GM19455 (cell line): ENCODE measurements at regions not wholly inside any gene's neighbourhood (a gene's known extent, or its start where the extent isn't known, plus 50 kb on each side); places are given as distances from the start of the nearest gene placed in this dataset.

Experiments used
- ATAC-seq: cut with Tn5 transposase; IDR thresholded peaks from one replicate; pipeline ENCODE4 v1.9.1; 2021; ENCODE audit not compliant: unreplicated experiment

DNA sequence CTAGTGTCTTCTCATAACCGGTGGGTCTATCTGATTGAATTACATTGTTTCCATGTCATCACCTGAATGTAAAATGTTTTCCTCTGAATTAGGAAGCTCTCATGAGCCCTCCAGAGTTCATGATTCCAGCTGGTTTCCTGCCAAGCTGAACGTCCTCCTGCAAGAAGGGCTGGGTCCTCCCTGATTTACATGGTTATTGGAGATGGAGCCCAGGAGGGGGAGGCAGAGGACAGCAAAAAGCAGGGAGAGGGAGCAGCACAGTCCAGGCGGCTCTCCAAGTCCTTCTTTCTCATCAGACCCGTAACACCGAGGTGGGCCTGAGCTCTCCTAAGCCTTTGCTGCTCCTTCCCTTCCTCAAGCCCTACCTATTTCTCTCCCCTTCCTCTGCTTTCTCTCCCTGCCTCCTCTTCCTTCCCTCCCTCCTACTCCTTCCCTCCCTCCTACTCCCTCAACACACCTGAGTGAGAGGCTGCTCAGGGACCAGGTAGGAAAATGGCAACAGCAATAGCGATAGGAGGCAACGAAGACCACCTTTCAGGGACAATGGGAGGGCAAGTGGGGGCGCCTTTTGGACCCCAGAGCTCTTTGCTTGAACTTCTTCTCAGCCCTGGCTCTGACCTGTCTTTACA is 265.9 kb downstream of the PRDM2 start:
- no peak for ATAC-seq

DNA sequence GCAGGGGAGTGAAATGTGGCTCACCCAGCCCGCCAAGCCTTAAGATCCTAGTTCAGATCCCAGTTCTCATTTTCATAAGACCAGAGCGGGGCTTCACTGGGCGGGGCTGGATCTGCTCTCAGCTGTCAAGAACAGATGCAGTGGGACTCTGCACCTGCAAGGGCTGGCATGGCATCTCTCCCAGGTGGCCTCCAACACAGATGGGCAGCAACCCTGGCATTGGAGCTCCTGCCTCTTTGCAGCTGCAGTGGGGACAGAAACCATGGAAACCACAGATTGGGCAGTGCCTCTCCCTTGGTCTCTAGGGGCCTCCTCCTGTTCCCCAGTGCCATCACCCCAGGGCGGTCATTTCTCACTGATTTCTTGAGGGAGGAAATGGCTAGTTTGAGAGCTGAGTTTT is 267.7 kb downstream of the PRDM2 start:
- ATAC-seq, result no peak

DNA sequence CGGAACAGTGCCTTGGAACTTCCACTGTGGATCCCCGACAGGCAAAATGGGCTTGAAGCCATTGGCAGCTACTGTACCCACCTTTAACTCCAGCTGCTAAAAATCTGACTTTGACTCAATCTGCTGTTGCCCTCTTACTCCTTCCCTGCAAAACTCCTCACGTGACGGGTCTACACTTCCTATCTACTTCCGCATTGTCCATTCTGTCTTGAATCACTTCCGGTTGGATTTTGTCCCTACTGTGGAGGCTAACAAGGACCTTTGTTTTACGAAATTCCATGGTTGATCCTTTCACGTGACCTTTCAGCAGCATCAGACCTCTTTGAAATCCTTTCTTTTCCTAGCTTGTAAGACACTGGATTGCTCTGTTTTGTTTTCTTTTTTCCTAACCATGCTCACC is 268.4 kb downstream of the PRDM2 start:
- no peak for ATAC-seq

DNA sequence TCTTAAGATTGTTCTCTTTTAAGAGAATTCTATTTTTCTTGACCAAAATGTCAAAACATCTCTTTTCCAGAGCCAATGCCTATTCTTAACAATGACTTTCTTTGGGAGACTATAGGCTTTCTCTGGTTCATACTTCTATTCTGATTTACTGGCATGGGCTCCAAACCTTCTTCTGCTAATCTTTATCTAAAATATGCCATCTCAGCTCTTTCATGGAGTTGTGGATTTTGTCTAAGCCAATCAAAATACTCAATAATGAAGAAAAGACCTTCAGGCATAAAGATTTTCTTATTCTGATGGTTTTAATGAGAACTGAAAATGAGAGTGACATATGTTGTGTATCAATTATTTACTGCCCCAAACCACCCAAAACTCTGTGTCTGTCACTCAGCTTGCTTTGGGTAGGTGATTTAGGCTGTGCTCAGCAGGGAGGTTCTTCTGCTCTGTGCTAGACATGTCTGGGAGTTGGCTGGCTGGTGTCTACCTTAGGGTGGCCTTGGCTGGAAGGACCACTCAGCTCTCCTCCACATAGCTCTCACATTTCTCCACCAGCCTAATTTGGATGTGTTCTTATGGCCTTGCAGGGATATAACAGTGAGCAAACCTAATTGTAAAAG is 270.8 kb downstream of the PRDM2 start:
- no peak for ATAC-seq

DNA sequence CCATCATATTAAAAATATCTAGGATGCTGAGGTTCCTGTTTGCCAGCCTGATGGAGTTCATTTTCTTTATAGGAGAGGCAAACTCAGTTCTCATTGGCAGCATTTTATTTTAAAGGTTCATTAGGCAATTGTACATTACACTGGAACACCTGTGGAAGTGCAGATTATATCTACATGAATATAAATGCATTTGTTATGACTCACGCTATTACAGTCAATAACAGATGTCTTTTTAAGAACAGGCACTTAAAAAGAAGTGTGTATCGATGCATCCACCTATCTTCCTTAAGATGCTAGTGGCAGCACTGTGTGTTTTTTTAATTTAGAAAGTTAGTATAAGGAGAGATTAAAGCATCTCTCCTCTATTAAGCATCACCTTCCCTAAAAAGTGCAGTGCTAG is 276.5 kb downstream of the PRDM2 start:
- no peak for ATAC-seq

DNA sequence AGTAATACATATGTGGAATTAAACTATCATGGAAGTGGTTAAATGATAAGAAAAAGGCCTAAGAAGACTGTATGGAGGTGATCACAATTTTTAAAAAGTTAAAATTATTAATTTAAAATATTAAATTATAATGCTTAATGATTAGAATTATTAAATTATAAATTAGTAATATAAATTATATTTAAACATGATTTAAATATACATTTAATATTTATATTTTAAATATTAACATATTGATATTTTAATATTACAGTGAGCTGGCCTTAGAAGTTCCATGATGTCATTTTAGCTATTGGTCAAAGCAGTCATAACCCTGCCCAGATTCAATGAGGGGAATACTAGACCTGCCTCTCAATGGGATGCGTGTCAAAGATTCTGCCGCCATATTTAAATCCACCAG is 281.2 kb downstream of the PRDM2 start:
- no peak for ATAC-seq

DNA sequence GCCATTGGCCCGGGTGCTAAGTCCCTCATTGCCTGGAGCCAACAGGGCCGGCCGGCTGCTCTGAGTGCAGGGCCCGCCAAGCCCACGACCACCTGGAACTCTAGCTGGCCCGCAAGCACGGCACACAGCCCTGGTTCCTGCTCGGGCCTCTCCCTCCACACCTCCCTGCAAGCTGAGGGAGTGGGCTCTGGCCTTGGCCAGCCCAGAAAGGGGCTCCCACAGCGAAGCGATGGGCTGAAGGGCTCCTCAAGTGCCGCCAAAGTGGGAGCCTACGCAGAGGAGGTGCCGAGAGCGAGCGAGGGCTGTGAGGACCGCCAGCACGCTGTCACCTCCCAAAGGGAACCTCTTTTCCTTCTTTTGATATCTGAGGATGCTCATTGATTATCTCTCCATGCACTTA is 283.4 kb downstream of the PRDM2 start:
- no peak for ATAC-seq

DNA sequence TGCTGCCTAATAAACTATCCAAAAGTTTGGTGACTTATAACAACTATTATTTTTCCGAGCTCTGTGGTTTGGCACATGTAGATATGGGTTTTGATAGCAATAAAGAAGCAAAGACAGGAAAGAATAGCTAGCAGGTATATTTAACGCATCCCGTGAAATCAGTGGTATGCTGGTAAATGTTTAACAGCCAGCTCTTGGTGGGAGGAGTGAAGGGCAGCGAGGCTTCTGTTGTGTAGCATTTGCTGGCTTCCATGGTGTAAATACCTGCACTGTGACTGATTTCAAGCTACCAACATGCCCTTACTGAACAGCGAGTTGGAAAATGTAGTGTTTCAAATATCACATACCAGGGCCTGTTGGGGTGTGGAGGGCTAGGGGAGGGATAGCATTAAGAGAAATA is 291.0 kb downstream of the PRDM2 start:
- no peak for ATAC-seq

DNA sequence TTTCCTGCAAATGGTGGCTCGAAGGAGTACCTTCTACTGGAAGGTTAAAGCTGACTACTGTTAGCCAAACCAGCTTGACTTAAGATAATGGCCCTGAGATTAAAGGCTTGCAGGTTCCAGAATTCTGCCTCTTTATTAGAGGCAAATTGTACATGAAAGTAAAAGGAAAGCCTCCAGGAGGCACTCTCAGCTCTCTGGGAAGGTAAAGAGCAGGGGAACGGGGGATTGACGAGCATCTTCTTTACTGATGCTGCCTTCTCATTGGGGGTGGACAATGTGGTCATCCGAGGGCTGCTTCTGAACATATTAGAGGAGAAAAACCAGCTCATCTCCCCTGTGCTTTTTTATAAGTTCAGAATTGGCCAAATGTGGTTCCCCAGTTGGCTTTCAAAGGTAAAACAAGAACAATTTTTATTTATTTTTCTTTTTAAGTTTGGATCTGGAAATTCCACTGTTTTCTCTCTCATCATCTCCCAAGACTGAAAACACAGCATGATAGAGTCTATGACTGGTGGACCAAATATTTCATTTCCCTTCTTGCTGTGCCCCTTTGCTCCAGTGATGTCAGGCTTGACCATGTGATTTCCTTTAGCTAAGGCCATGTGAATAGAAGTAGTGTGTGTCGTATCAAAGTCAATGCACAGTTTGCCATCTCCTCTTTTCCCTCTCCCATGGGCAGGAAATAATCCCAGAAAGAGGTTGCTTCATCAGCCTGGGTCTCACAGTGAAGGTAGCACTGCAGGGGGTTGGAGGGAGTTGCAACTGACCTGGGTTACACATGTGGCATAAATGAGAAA is 292.7 kb downstream of the PRDM2 start:
- ATAC-seq, result no peak

DNA sequence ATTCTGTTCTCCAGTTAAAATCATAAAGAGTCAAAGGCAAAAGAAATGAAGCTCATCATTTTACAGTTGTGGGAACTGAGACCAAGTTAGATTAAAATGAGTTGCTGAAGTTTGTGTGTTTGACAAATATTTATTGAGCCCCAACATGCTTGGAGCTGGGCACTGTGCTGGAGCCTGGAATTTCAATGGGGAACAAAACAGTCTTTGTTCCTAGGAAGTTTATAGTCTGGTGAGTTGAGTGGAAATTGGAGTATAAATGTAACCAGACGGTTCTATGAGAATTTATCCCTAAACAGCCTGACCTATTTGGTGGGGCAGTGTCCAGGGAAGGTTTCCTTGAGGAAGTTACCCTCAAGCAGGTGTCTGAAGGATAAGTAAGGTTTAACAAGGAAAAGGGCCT is 294.4 kb downstream of the PRDM2 start:
- no peak for ATAC-seq

DNA sequence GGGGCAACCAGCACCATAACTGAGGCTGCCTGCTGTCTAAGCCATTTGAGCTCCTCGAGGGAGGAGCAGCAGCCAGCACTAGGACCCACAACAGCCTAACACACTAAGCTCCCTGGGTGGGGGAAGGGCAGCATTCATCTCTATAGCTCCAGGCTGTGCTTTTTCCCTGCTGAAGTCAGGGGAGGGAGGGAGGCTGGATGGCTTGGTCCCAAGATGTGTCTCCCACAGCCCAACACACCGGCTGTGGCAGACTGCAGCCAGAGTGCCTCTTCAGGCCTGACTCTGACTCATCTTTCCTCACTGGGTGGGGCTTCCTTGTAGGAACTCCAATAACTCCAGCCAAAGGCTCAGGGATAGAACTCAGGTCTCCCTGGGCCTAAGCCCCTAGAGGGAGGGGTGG is 296.3 kb downstream of the PRDM2 start:
- no peak for ATAC-seq

DNA sequence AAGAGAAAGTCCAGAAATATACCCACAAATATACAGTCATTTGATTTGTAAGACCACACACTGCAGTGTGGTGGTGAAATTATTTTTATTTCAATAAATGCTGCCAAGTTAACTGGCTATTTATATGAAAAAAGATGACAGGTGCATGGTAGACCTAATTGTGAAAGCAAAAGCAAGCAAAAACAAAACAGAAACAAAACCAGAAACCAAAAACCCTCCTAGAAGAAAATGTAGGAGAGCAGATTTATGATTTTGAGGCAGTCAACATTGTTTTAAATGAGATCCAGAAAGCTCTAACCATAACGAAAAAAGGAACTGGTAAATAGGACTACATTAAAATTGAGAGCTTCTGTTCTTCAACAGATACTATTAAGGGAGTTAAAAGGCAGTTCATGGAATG is 303.6 kb downstream of the PRDM2 start:
- ATAC-seq, result no peak

DNA sequence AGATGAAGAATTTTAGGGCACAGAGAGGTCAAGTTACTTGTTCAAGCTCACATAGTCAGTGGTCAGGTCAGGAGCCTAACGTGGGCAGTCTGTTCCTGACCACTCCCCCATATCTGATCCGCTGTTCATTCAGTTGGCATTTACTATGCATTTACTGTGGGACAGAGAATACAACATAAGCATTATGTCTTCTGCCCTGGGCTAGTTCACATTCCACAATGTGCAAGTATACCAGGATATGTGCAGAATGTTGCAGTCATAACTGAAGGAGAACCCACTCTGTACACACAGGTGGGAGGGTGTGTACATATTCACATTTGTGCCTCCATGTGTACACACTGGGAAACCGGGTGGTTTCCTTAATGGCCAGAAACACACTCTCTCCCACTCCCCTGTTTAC is 309.6 kb downstream of the PRDM2 start:
- ATAC-seq, result no peak

DNA sequence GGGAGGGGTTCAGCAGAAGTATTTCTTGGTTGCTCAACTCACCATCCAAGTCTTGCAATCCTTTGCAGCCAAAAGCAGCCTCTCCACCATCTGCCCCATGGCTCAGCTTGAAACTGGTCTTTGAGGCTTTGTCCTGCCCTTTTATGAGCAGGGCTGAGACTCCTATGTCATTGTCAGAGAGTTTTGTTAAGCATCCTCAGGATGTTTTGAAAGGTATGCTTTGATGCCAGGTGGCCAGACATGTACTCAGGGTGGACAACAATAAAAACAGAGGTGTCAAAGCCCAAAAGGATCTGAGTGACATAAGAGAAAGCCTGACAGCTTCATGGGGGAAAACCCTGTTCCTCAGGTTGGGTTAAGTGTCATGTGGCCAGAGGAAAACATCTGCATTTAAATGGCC is 310.5 kb downstream of the PRDM2 start:
- ATAC-seq, result no peak

DNA sequence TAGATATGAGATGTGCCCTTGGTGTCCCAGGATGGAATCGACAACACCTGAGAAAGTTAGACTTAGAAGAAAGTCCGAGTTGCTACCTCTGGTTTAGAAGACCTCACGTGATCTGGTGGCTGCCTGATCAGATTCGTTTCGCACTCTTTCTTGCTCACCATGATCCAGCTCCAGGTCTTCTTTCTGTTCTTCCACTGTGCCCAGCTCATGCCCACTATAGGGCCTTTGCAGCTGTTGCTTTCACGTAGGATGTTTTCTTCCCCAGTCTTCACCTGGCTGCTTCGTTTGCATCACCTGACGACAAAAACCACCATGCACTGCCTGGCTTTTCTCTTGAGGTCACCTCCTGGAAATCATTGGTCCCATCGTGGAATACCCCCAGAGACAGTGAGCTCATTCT is 311.1 kb downstream of the PRDM2 start:
- ATAC-seq, result no peak

DNA sequence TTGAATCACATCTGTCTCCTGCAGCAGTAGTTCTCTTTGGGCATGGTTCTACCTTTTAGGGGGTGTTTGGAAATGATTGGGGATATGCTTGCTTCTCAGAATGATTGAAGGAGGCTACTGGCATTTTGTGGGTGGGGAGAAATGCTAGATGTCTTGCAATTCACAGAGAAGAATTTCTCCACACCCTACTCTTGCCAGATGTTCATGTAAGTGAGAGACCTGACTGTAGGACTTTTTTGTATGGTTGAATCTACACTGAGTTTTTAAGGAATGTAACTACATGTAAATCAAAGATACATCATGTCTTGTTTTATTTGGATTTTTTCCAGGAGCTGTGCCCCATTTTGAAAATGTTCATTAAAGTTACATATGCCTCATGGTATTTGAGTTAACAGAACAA is 311.9 kb downstream of the PRDM2 start:
- ATAC-seq, result no peak

DNA sequence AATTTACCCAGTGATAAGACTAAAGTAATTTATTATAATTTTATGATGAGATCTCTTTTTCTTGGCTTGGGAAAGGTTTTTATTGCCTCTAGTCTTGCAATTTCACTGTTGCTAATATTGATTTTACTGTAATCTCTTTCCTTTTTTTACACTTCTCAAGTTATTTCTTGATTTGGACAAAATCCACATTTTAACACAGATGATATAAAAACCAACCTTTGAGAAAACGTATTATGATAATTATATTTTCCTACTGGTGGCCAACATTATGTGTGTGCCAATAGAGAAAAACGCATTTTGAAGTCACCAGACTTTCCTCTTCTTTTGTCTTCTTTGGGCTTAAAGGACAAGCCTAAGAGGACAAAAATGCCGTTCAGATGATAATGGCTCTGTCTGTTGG is 314.9 kb downstream of the PRDM2 start:
- no peak for ATAC-seq

DNA sequence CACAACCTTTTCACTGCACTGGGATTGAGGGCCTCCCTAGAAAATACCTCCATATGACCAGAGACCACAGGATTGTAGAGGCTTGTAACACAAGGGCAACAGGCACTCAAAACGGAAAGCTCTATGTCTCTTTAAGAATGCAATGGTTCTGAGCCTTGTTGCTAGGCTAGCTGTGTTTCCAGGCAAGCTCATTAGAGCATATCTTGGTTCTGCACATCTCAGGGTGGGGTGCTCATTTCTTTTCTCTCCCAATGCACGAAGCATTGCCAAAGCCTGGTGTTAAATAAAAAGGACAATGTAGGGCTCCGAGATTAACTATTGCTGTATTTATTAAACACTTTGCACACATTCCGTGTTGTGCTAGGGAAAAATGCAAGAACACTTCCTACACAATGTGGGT is 315.9 kb downstream of the PRDM2 start:
- no peak for ATAC-seq

DNA sequence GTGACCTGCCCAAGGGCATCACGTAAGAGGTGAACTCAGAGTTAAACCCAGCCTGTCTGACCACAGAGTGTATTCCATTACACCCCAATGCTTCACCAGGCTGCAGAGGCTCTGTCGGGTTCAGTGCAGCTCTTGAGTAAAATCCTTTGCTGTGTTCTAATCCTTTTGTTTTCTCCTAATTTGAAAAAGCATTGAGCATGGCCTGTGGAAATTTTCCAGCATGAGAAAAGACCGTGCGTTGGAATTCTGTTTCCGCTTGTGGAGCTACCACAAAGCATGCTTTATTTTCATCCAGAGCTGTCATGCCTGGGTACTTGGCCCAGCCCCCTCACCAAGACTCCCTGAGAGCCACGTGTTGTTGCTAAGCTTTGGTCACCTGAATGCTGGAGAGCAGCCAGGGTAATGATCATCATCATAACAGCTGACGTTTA is 317.6 kb downstream of the PRDM2 start:
- ATAC-seq, result no peak

DNA sequence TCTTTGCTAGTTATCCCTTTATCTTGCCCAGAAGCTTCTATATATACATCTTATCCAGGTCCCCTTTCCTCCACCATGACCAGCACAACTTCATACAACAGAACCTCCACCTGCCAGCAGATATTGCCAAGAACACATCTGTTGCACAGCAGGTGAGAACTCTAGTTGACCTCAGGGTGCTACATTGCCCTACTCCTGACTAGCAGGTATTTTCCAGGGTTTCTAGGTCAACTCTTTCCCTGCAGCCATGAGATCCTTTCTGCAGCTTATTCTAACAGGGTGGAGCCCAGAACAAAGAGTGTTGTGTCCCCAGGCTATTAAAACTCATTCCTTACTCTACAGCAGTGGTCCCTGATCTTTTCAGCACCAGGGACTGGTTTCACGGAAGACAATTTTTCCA is 319.5 kb downstream of the PRDM2 start:
- ATAC-seq, result no peak

DNA sequence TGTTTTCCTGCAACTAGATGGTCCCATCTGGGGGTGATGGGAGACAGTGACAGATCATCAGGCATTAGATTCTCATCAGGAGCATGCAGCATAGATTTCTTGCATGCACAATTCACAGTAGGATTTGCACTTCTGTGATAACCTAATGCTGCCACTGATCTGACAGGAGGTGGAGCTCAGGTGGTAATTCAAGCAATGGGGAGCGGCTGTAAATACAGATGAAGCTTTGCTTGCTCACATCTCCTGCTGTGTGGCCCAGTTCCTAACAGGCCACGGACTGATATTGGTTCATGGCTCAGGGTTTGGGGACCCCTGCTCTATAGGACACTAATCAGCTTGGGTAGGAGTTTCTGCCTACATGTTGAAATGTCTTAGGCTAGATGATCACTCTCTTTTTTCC is 320.0 kb downstream of the PRDM2 start:
- no peak for ATAC-seq

DNA sequence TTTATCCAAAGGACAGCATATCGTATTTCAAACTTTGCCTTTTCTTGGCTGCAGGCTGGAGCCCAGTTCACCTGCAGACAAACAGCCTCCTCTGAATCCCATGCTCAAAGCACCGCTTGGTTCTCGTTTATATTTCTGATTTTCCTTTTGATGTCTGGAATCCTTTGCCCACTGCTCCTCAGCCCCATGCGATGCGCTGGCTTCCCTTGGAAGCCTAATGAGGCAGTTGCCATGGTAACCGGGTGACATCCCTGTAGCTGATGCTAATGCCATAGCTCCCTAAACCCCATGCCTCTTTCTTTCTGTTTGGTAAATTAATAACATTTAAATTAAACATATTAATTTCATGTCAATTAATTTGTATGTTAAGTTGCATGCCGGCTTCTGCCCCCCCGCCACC is 327.1 kb downstream of the PRDM2 start:
- no peak for ATAC-seq
